ENCODE measurements at regions not wholly inside any gene's neighbourhood (a gene's known extent, or its start where the extent isn't known, plus 50 kb on each side); places are given as distances from the start of the nearest gene placed in this dataset.

- 27 to 29% methylated on average over 2 of the region's 2 CpGs for WGBS, 2 donors
- no peak overlapping the region for H3K4me3 ChIP-seq
- TF ChIP-seq, protein P1, sequence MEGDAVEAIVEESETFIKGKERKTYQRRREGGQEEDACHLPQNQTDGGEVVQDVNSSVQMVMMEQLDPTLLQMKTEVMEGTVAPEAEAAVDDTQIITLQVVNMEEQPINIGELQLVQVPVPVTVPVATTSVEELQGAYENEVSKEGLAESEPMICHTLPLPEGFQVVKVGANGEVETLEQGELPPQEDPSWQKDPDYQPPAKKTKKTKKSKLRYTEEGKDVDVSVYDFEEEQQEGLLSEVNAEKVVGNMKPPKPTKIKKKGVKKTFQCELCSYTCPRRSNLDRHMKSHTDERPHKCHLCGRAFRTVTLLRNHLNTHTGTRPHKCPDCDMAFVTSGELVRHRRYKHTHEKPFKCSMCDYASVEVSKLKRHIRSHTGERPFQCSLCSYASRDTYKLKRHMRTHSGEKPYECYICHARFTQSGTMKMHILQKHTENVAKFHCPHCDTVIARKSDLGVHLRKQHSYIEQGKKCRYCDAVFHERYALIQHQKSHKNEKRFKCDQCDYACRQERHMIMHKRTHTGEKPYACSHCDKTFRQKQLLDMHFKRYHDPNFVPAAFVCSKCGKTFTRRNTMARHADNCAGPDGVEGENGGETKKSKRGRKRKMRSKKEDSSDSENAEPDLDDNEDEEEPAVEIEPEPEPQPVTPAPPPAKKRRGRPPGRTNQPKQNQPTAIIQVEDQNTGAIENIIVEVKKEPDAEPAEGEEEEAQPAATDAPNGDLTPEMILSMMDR (IDR thresholded peaks at IDR 0.05), result no peak
- H3K36me3 ChIP-seq, result no peaks in the 10 kb centered on the region
- no peaks in the 10 kb centered on the region for H3K9me3 ChIP-seq
- no peaks in the 10 kb centered on the region for H3K4me1 ChIP-seq
- H3K27ac ChIP-seq, result no peak overlapping the region
- no peaks in the 10 kb centered on the region for H3K27me3 ChIP-seq
- DNase-seq, result no peak
- intact Hi-C loops (cut with DNase I), result no loop called here
- no peak for FAIRE-seq
- ATAC-seq, result no peak
Observed at GRCh38 chr7:18440934-18441333, 54.6 kb upstream of the HDAC9 start.

DNA sequence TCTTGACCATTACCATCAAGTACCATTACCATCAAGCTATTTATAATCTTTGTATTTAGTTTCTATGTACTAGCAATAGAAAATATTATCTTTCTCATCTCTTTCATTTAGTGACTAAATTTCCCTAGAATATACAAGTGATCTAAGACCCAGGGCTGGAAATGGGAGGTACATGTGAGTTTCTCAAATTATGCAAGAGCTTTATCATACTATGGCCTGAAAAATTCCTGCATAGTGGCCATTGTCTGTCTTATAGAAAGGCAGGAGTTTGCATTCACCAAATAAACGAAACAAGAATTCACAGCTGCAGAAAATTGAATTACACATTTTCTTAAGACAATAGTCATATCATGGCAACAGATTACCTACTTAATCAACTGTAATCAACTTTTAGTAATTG lies 50.7 kb upstream of the HDAC9 start:
- DNase-seq, result no peak
- intact Hi-C loops (cut with DNase I), result no loop called here
- ATAC-seq, result no peak
- Histone ChIP-seq H3K4me3 (no peak overlapping the region), H3K9me3 (no peaks in the 10 kb centered on the region), H3K27ac (no peak overlapping the region), H3K27me3 (no peaks in the 10 kb centered on the region), H3K4me1 (no peaks in the 10 kb centered on the region), H3K36me3 (no peaks in the 10 kb centered on the region)
- FAIRE-seq, result no peak
- WGBS, 2 donors, result 37 to 57% methylated on average over 1 of the region's 1 CpG
- TF ChIP-seq, protein P1 (IDR thresholded peaks at IDR 0.05), result no peak

- no peak for ATAC-seq
- H3K27ac ChIP-seq, result no peak overlapping the region
- WGBS, 2 donors, result 63 to 68% methylated on average over 3 of the region's 3 CpGs
- TF ChIP-seq, protein P1 (IDR thresholded peaks at IDR 0.05), result no peak
- H3K4me3 ChIP-seq, result no peak overlapping the region
- no peaks in the 10 kb centered on the region for H3K4me1 ChIP-seq
- no peaks in the 10 kb centered on the region for H3K9me3 ChIP-seq
- H3K27me3 ChIP-seq, result no peaks in the 10 kb centered on the region
- intact Hi-C loops (cut with DNase I), result no loop called here
- no peak for DNase-seq
- FAIRE-seq, result no peak
- no peaks in the 10 kb centered on the region for H3K36me3 ChIP-seq
Observed at GRCh38 chr7:18445483-18445882, 50.1 kb upstream of the HDAC9 start.

Small RNA genes lying in the stretch of these regions (microRNA-seq; reads per million reads assigned to microRNA genes)
- gene MIR1302-6, result 0 reads per million in 2 donors

All from pancreas (tissue), 10 donors.